H1 (cell line): ENCODE measurements at regions not wholly inside any gene's neighbourhood (a gene's known extent, or its start where the extent isn't known, plus 50 kb on each side); places are given as distances from the start of the nearest gene placed in this dataset.

ENCODE experiments used
- CTCF ChIA-PET: fragments of 300-600 bp; sonication (Branson Sonifier 250); formaldehyde crosslinking; loops from one replicate; lab custom pipeline; 2021; ENCODE audit not compliant: partially characterized antibody; lab: Charles Lee
- POLR2A ChIA-PET: fragments of 300-600 bp; sonication (Branson Sonifier 250); formaldehyde crosslinking; loops from one replicate; lab custom pipeline; 2021; ENCODE audit warnings: inconsistent platforms; ENCODE audit not compliant: partially characterized antibody; lab: Charles Lee
- DNase-seq, 2 experiments: peaks; one replicate each; pipeline versions ENCODE4 v3.0.0 to v3.0.0-alpha.2; 2010 to 2022; ENCODE audit warnings: low spot score in 2 of 2, low read depth in 1 of 2, mixed read lengths in 1 of 2
- FAIRE-seq: peaks from 2 replicates; lab custom pipeline; 2011; peaks lifted over from hg19 to GRCh38; lab: Jason Lieb, UNC
- H2AFZ ChIP-seq: 2 replicates; pipeline ENCODE4 v1.8.1; 2012; ENCODE audit warnings: low read length, inconsistent platforms
- H2AK5ac ChIP-seq: 2 replicates; pipeline ENCODE4 v1.6.1; 2013; ENCODE audit warnings: low read depth, low read length
- H2BK120ac ChIP-seq: replicated peaks from 2 replicates; pipeline ENCODE3; 2013; ENCODE audit warnings: low read depth, low read length, inconsistent platforms
- H2BK12ac ChIP-seq: 2 replicates; pipeline ENCODE4 v1.6.1; 2013; ENCODE audit warnings: low read depth, low read length
- H2BK15ac ChIP-seq: 2 replicates; pipeline ENCODE4 v1.6.1; 2013; ENCODE audit warnings: low read length
- H2BK20ac ChIP-seq: 2 replicates; pipeline ENCODE4 v1.6.1; 2013; ENCODE audit warnings: low read length
- H2BK5ac ChIP-seq: 2 replicates; pipeline ENCODE4 v1.6.1; 2013; ENCODE audit warnings: low read depth, low read length
- H3K14ac ChIP-seq: 2 replicates; pipeline ENCODE4 v1.6.1; 2013; ENCODE audit warnings: inconsistent platforms; ENCODE audit not compliant: insufficient read length
- H3K18ac ChIP-seq: 2 replicates; pipeline ENCODE4 v1.6.1; 2013; ENCODE audit warnings: low read length; ENCODE audit errors: extremely low read depth
- H3K23ac ChIP-seq: 2 replicates; pipeline ENCODE4 v1.6.1; 2013; ENCODE audit warnings: inconsistent platforms; ENCODE audit not compliant: insufficient read length
- H3K23me2 ChIP-seq: 2 replicates; pipeline ENCODE4 v1.6.1; 2013; ENCODE audit warnings: low read depth, low read length
- H3K27ac ChIP-seq: 2 replicates; pipeline ENCODE4 v1.6.1; 2011; ENCODE audit warnings: low read depth, low read length, inconsistent platforms
- H3K27me3 ChIP-seq, 4 experiments: replicated peaks in 1 of 4; 1 replicate in 1 of 4; 2 replicates in 3 of 4; pipeline versions ENCODE4 v1.6.1 to v1.8.1; 2011 to 2013; ENCODE audit warnings: low read length in 3 of 4, mild to moderate bottlenecking in 3 of 4, inconsistent platforms in 2 of 4, mixed read lengths in 2 of 4, moderate library complexity in 1 of 4; ENCODE audit not compliant: control insufficient read depth in 3 of 4, insufficient read depth in 3 of 4; ENCODE audit errors: extremely low read depth in 1 of 4
- H3K36me3 ChIP-seq, 4 experiments: 2 replicates each; pipeline versions ENCODE4 v1.6.1 to v1.8.1; 2011 to 2013; ENCODE audit warnings: mild to moderate bottlenecking in 4 of 4, low read length in 3 of 4, moderate library complexity in 2 of 4, control low read depth in 1 of 4, inconsistent platforms in 1 of 4; ENCODE audit not compliant: insufficient read depth in 4 of 4, control insufficient read depth in 2 of 4
- H3K4ac ChIP-seq: replicated peaks from 2 replicates; pipeline ENCODE3; 2013; ENCODE audit warnings: low read length, low read depth, mixed read lengths, inconsistent platforms; ENCODE audit not compliant: insufficient read length
- H3K4me1 ChIP-seq, 4 experiments: replicated peaks in 1 of 4; 1 replicate in 1 of 4; 2 replicates in 3 of 4; pipeline versions ENCODE4 v1.6.1 to v1.8.1; 2011 to 2013; ENCODE audit warnings: low read length in 3 of 4, inconsistent platforms in 2 of 4, mixed read lengths in 1 of 4; ENCODE audit not compliant: insufficient read depth in 4 of 4, control insufficient read depth in 3 of 4
- H3K4me2 ChIP-seq, 2 experiments: 2 replicates each; pipeline versions ENCODE4 v1.6.1 to v1.8.1; 2011 to 2013; ENCODE audit warnings: low read depth in 2 of 2, low read length in 2 of 2, control low read depth in 1 of 2, inconsistent platforms in 1 of 2, mild to moderate bottlenecking in 1 of 2; ENCODE audit not compliant: insufficient read depth in 1 of 2
- H3K4me3 ChIP-seq, 4 experiments: fragments of 200-600, 300-600 bp in 1 of 4; sonication (generic), shearing (Covaris generic), sonication (Bioruptor Twin) in 1 of 4; 2 replicates each; pipeline versions ENCODE4 v1.5.1 to v1.8.1; 2011 to 2016; ENCODE audit warnings: low read length in 4 of 4, low read depth in 3 of 4, control low read depth in 2 of 4, inconsistent platforms in 2 of 4, mild to moderate bottlenecking in 2 of 4, mixed read lengths in 1 of 4, moderate library complexity in 1 of 4; ENCODE audit not compliant: insufficient read depth in 2 of 4; ENCODE audit errors: extremely low read depth in 1 of 4
- H3K56ac ChIP-seq: replicated peaks from 2 replicates; pipeline ENCODE3; 2013; ENCODE audit warnings: low read depth, mild to moderate bottlenecking, mixed read lengths, low read length, inconsistent platforms; ENCODE audit not compliant: insufficient read length
- H3K79me1 ChIP-seq: 2 replicates; pipeline ENCODE4 v1.6.1; 2013; ENCODE audit warnings: low read depth, low read length, control low read depth
- H3K79me2 ChIP-seq, 2 experiments: 2 replicates each; pipeline versions ENCODE4 v1.6.1 to v1.8.1; 2012 to 2013; ENCODE audit warnings: low read length in 2 of 2, mild to moderate bottlenecking in 2 of 2, inconsistent platforms in 1 of 2; ENCODE audit not compliant: insufficient read depth in 2 of 2, control insufficient read depth in 1 of 2
- H3K9ac ChIP-seq, 4 experiments: replicated peaks in 1 of 4; 1 replicate in 1 of 4; 2 replicates in 3 of 4; pipeline versions ENCODE4 v1.6.1 to v1.8.1; 2011 to 2013; ENCODE audit warnings: low read depth in 3 of 4, low read length in 3 of 4, control low read depth in 2 of 4, mild to moderate bottlenecking in 2 of 4, moderate library complexity in 2 of 4, inconsistent platforms in 1 of 4; ENCODE audit errors: extremely low read depth in 1 of 4
- H3K9me3 ChIP-seq, 2 experiments: 2 replicates each; pipeline versions ENCODE4 v1.6.1 to v1.8.1; 2012 to 2013; ENCODE audit warnings: mild to moderate bottlenecking in 2 of 2, moderate library complexity in 2 of 2, control low read depth in 1 of 2, inconsistent platforms in 1 of 2, low read depth in 1 of 2, low read length in 1 of 2, mixed read lengths in 1 of 2; ENCODE audit not compliant: insufficient read depth in 2 of 2
- H4K20me1 ChIP-seq, 2 experiments: replicated peaks in 1 of 2; 2 replicates each; pipeline versions ENCODE3 to v1.8.1; 2011 to 2013; ENCODE audit warnings: inconsistent platforms in 2 of 2, low read length in 2 of 2, mild to moderate bottlenecking in 1 of 2; ENCODE audit not compliant: insufficient read depth in 2 of 2, control insufficient read depth in 1 of 2
- H4K5ac ChIP-seq: 2 replicates; pipeline ENCODE4 v1.6.1; 2013; ENCODE audit warnings: low read length, low read depth, mixed read lengths, inconsistent platforms; ENCODE audit not compliant: insufficient read length
- H4K8ac ChIP-seq: 2 replicates; pipeline ENCODE4 v1.8.0; 2013; ENCODE audit warnings: mild to moderate bottlenecking, moderate library complexity, low read length, inconsistent platforms; ENCODE audit not compliant: insufficient read depth; ENCODE audit errors: extremely low read depth
- H4K91ac ChIP-seq: replicated peaks from 2 replicates; pipeline ENCODE3; 2013; ENCODE audit warnings: low read length, mixed read lengths, inconsistent platforms; ENCODE audit not compliant: insufficient read length
- ATF3 ChIP-seq: IDR thresholded peaks from 2 replicates; pipeline ENCODE4 v1.6.1; 2011; ENCODE audit warnings: low read depth, mild to moderate bottlenecking, low read length; ENCODE audit not compliant: insufficient read depth
- BRCA1 ChIP-seq: IDR thresholded peaks from 2 replicates; pipeline ENCODE4 v1.6.1; 2012; ENCODE audit warnings: low read depth, low read length, improper control_type of control experiment
- CEBPB ChIP-seq: IDR thresholded peaks from 2 replicates; pipeline ENCODE4 v1.6.1; 2012; ENCODE audit warnings: low read depth, low read length
- CREB1 ChIP-seq: IDR thresholded peaks from 2 replicates; pipeline ENCODE4 v1.6.1; 2012; ENCODE audit warnings: inconsistent platforms
- JUN ChIP-seq: IDR thresholded peaks from 2 replicates; pipeline ENCODE4 v1.6.1; 2011; ENCODE audit warnings: low read depth, mild to moderate bottlenecking, improper control_type of control experiment, low read length
- MAFK ChIP-seq: IDR thresholded peaks from 2 replicates; pipeline ENCODE4 v1.6.1; 2012; ENCODE audit warnings: low read depth, mild to moderate bottlenecking, improper control_type of control experiment, low read length
- NANOG ChIP-seq: IDR thresholded peaks from 2 replicates; pipeline ENCODE4 v1.6.1; 2011; ENCODE audit warnings: low read length, low read depth, mild to moderate bottlenecking, inconsistent platforms; ENCODE audit not compliant: insufficient read depth, poor library complexity, severe bottlenecking
- POU5F1 ChIP-seq: IDR thresholded peaks from 2 replicates; pipeline ENCODE4 v1.6.1; 2011; ENCODE audit warnings: low read depth, mild to moderate bottlenecking, low read length, moderate library complexity
- SAP30 ChIP-seq: fragments of 300-600 bp; sonication (generic); IDR thresholded peaks from 2 replicates; pipeline ENCODE4 v1.7.1; 2012; ENCODE audit warnings: low read length, moderate library complexity, mild to moderate bottlenecking, inconsistent platforms; ENCODE audit not compliant: insufficient read depth, insufficient replicate concordance
- SRF ChIP-seq: IDR thresholded peaks from 2 replicates; pipeline ENCODE4 v1.6.1; 2011; ENCODE audit warnings: mild to moderate bottlenecking, low read depth, low read length, moderate library complexity
- TAF1 ChIP-seq: IDR thresholded peaks from 2 replicates; pipeline ENCODE4 v1.6.1; 2011; ENCODE audit warnings: mild to moderate bottlenecking, low read depth, low read length
- WGBS, 2 experiments: shearing (Covaris generic) in 1 of 2; methylation state at CpG; one replicate each; pipeline versions ENCODE4 v1.1.6 to v1.1.7; 2013 to 2015; ENCODE audit warnings: low lambda C conversion rate in 2 of 2, mixed read lengths in 2 of 2, inconsistent platforms in 1 of 2, low coverage in 1 of 2, missing lambda C conversion rate in 1 of 2; ENCODE audit not compliant: insufficient replicate concordance in 2 of 2, insufficient coverage in 1 of 2, insufficient read length in 1 of 2; ENCODE audit errors: extremely low coverage in 1 of 2, missing lambda C conversion rate in 1 of 2; 5-methylcytosine and 5-hydroxymethylcytosine counted together
- TF ChIP-seq, protein P1 (sequence below): IDR thresholded peaks from 2 replicates; pipeline ENCODE4 v1.6.1; 2011; ENCODE audit warnings: low read length, improper control_type of control experiment
- TF ChIP-seq, protein P2 (sequence below): IDR thresholded peaks from 2 replicates; pipeline ENCODE4 v1.6.1; 2012; ENCODE audit warnings: inconsistent platforms

DNA sequence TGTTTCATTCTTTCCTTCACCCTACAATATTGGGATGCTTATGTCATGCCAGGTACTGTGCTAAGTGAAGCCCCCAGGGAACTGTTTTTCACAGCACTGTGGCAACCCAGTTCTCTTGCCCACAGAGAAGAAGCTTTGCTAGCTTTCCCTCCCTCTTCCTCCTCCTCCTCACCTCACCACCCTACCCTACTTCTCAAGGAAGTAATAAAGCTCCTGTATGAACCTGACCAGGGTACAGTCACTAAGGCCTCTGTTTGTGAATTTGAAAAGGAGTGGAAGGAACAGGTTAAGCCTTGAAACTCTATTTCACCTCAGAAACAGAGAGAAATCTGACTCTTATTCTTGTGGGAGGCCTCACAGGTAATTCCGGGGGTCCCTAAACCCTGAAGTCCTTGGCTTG is 219.4 kb upstream of the RADX start:
- no peaks in the 10 kb centered on the region for H4K20me1 ChIP-seq
- no peak overlapping the region for H4K8ac ChIP-seq
- no peak overlapping the region for H2BK120ac ChIP-seq
- no peak overlapping the region for H2BK15ac ChIP-seq
- ChIA-PET CTCF (interaction anchor here (0.9 kb wide), 1 partner anchor 352 kb away, joined by 3 read pairs; no protein-coding TSS in a partner anchor), POLR2A (no interaction called here)
- H3K79me2 ChIP-seq = no peaks in the 10 kb centered on the region
- no peak overlapping the region for H3K18ac ChIP-seq
- no peak overlapping the region for H4K5ac ChIP-seq
- no peak overlapping the region for H2AFZ ChIP-seq
- H3K56ac ChIP-seq = no peak overlapping the region
- peaks cover 10 to 11% of the 10 kb centered on the region in 2 experiments; a peak in 2 of 4 replicates for H3K9me3 ChIP-seq
- H3K9ac ChIP-seq = no peak overlapping the region
- WGBS, 2 experiments = 86% methylated on average over 1 of the region's 1 CpG; no CpG with 5 or more reads in 1 of the 2 experiments
- no peaks in the 10 kb centered on the region for H3K27me3 ChIP-seq
- no peak for DNase-seq
- no peaks in the 10 kb centered on the region for H3K4me1 ChIP-seq
- no peak overlapping the region for H3K27ac ChIP-seq
- H2BK20ac ChIP-seq = no peak overlapping the region
- H3K23ac ChIP-seq = no peak overlapping the region
- no peak overlapping the region for H2AK5ac ChIP-seq
- H3K23me2 ChIP-seq = no peaks in the 10 kb centered on the region
- H3K4me3 ChIP-seq = no peak overlapping the region
- no peak overlapping the region for H4K91ac ChIP-seq
- FAIRE-seq = no peak
- H3K14ac ChIP-seq = no peak overlapping the region
- no peak overlapping the region for H2BK5ac ChIP-seq
- no peak overlapping the region for H3K4me2 ChIP-seq
- no peak overlapping the region for H3K4ac ChIP-seq
- no peak overlapping the region for H2BK12ac ChIP-seq
- no peaks in the 10 kb centered on the region for H3K79me1 ChIP-seq
- H3K36me3 ChIP-seq = no peaks in the 10 kb centered on the region
- TF ChIP-seq ATF3 (no peak), CEBPB (no peak), POU5F1 (no peak), SAP30 (no peak), JUN (no peak), MAFK (no peak), SRF (no peak), CREB1 (no peak), TAF1 (no peak), NANOG (no peak), BRCA1 (no peak)
- TF ChIP-seq, protein P1, sequence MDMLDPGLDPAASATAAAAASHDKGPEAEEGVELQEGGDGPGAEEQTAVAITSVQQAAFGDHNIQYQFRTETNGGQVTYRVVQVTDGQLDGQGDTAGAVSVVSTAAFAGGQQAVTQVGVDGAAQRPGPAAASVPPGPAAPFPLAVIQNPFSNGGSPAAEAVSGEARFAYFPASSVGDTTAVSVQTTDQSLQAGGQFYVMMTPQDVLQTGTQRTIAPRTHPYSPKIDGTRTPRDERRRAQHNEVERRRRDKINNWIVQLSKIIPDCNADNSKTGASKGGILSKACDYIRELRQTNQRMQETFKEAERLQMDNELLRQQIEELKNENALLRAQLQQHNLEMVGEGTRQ = no peak
- TF ChIP-seq, protein P2, sequence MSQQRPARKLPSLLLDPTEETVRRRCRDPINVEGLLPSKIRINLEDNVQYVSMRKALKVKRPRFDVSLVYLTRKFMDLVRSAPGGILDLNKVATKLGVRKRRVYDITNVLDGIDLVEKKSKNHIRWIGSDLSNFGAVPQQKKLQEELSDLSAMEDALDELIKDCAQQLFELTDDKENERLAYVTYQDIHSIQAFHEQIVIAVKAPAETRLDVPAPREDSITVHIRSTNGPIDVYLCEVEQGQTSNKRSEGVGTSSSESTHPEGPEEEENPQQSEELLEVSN = no peak
